OCI-LY3 (cell line): ENCODE measurements at regions not wholly inside any gene's neighbourhood (a gene's known extent, or its start where the extent isn't known, plus 50 kb on each side); places are given as distances from the start of the nearest gene placed in this dataset.

Experiments
- H2AFZ ChIP-seq: fragments of 200-600, 300-600 bp; shearing (Covaris generic); 2 replicates; pipeline ENCODE4 v1.6.0; 2014; ENCODE audit warnings: antibody characterized with exemption, low read depth, low read length
- H3K27ac ChIP-seq: fragments of 200-600, 300-600 bp; sonication (generic); 2 replicates; pipeline ENCODE4 v1.5.1; 2014; ENCODE audit warnings: mild to moderate bottlenecking, low read length, moderate library complexity, mixed read lengths
- H3K27me3 ChIP-seq: fragments of 200-600, 300-600 bp; sonication (generic); 2 replicates; pipeline ENCODE4 v1.6.1; 2014; ENCODE audit warnings: low read depth, low read length, mixed read lengths
- H3K36me3 ChIP-seq: fragments of 200-600, 300-600 bp; sonication (generic); replicated peaks from 2 replicates; pipeline ENCODE3; 2014; ENCODE audit warnings: low read depth, low read length, mixed read lengths
- H3K4me1 ChIP-seq: fragments of 300-600, 200-600 bp; sonication (generic); 2 replicates; pipeline ENCODE4 v1.6.1; 2014; ENCODE audit warnings: low read length, mixed read lengths
- H3K4me2 ChIP-seq: fragments of 200-600, 300-600 bp; sonication (generic); 2 replicates; pipeline ENCODE4 v1.6.1; 2014; ENCODE audit warnings: low read length, mixed read lengths
- H3K4me3 ChIP-seq: fragments of 300-600, 200-600 bp; sonication (generic); 2 replicates; pipeline ENCODE4 v1.5.1; 2014; ENCODE audit warnings: antibody characterized with exemption, mild to moderate bottlenecking, low read length, moderate library complexity
- H3K79me2 ChIP-seq: fragments of 300-600, 200-600 bp; shearing (Covaris generic); 2 replicates; pipeline ENCODE4 v1.6.1; 2014; ENCODE audit warnings: mild to moderate bottlenecking, low read length, mixed read lengths
- H3K9ac ChIP-seq: fragments of 300-600, 200-600 bp; shearing (Covaris generic); 2 replicates; pipeline ENCODE4 v1.6.0; 2014; ENCODE audit warnings: mild to moderate bottlenecking, low read length, moderate library complexity
- H3K9me3 ChIP-seq: fragments of 200-600, 300-600 bp; shearing (Covaris generic); 2 replicates; pipeline ENCODE4 v1.6.1; 2014; ENCODE audit warnings: low read length, mixed read lengths; ENCODE audit not compliant: insufficient read depth
- H4K20me1 ChIP-seq: fragments of 200-600, 300-600 bp; sonication (generic); 2 replicates; pipeline ENCODE4 v1.6.1; 2016; ENCODE audit warnings: low read length, mixed read lengths; ENCODE audit not compliant: insufficient read depth
- CTCF ChIP-seq: fragments of 200-600, 300-600 bp; sonication (generic); IDR thresholded peaks from 2 replicates; pipeline ENCODE4 v1.5.1; 2014; ENCODE audit warnings: antibody characterized with exemption, low read length, low read depth
- EZH2phosphoT487 ChIP-seq: fragments of 200-600 bp; shearing (Covaris generic); IDR thresholded peaks from 2 replicates; pipeline ENCODE4 v1.6.1; 2018; ENCODE audit warnings: antibody characterized with exemption, mixed run types, low read depth

- Histone ChIP-seq H3K27me3 (no peaks in the 10 kb centered on the region), H3K36me3 (no peaks in the 10 kb centered on the region), H3K27ac (no peak overlapping the region), H2AFZ (no peak overlapping the region), H3K4me3 (no peak overlapping the region), H3K9ac (no peak overlapping the region), H3K4me2 (no peak overlapping the region), H3K79me2 (no peaks in the 10 kb centered on the region), H3K4me1 (no peaks in the 10 kb centered on the region), H3K9me3 (no peaks in the 10 kb centered on the region), H4K20me1 (no peaks in the 10 kb centered on the region)
- TF ChIP-seq EZH2phosphoT487 (no peak), CTCF (no peak)
Measured at GRCh38 chr14:27686137-27686536, 1080.5 kb upstream of the FOXG1 start.

- Histone ChIP-seq H4K20me1 (no peaks in the 10 kb centered on the region), H3K9ac (no peak overlapping the region), H3K4me3 (no peak overlapping the region), H3K27ac (no peak overlapping the region), H2AFZ (no peak overlapping the region), H3K4me1 (no peaks in the 10 kb centered on the region), H3K9me3 (no peaks in the 10 kb centered on the region), H3K36me3 (no peaks in the 10 kb centered on the region), H3K4me2 (no peak overlapping the region), H3K27me3 (no peaks in the 10 kb centered on the region), H3K79me2 (no peaks in the 10 kb centered on the region)
- no peak for TF ChIP-seq EZH2phosphoT487
Measured at GRCh38 chr14:27688841-27689444, 1077.6 kb upstream of the FOXG1 start.

GRCh38 chr14:27712364-27712763, 1054.2 kb upstream of the FOXG1 start:
- Histone ChIP-seq H3K9ac (no peak overlapping the region), H3K4me1 (no peaks in the 10 kb centered on the region), H2AFZ (no peak overlapping the region), H3K27me3 (no peaks in the 10 kb centered on the region), H3K27ac (no peak overlapping the region), H4K20me1 (no peaks in the 10 kb centered on the region), H3K36me3 (no peaks in the 10 kb centered on the region), H3K4me3 (no peak overlapping the region), H3K79me2 (no peaks in the 10 kb centered on the region), H3K9me3 (no peaks in the 10 kb centered on the region), H3K4me2 (no peak overlapping the region)
- no peak for TF ChIP-seq CTCF
- TF ChIP-seq EZH2phosphoT487, result no peak

- H4K20me1 ChIP-seq, result no peaks in the 10 kb centered on the region
- H3K36me3 ChIP-seq, result no peaks in the 10 kb centered on the region
- no peak overlapping the region for H3K4me3 ChIP-seq
- no peak overlapping the region for H3K27ac ChIP-seq
- H3K27me3 ChIP-seq, result no peaks in the 10 kb centered on the region
- no peaks in the 10 kb centered on the region for H3K9me3 ChIP-seq
- no peak overlapping the region for H3K9ac ChIP-seq
- H2AFZ ChIP-seq, result no peak overlapping the region
- TF ChIP-seq EZH2phosphoT487 (no peak), CTCF (no peak)
- H3K4me1 ChIP-seq, result no peaks in the 10 kb centered on the region
- no peak overlapping the region for H3K4me2 ChIP-seq
- H3K79me2 ChIP-seq, result no peaks in the 10 kb centered on the region
Measured at GRCh38 chr14:27715561-27715960, 1051.0 kb upstream of the FOXG1 start.
